ENCODE measurements at regions not wholly inside any gene's neighbourhood (a gene's known extent, or its start where the extent isn't known, plus 50 kb on each side); places are given as distances from the start of the nearest gene placed in this dataset.

GRCh38 chr1:110756506-110756905, 81.8 kb upstream of the KCNA3 start:
- H3K27ac ChIP-seq, result no peak overlapping the region
- POLR2A ChIA-PET (ENCODE audit: low non-redundant PET), result no interaction called here
- no peak for DNase-seq (ENCODE audit: low spot score)
- CTCF ChIA-PET, result no interaction called here
- no peak for TF ChIP-seq CTCF (conservative IDR thresholded peaks at IDR 0.05; ENCODE audit: low read depth)

GRCh38 chr1:110752941-110753725, 78.4 kb upstream of the KCNA3 start:
- TF ChIP-seq CTCF (conservative IDR thresholded peaks at IDR 0.05; ENCODE audit: low read depth), result no peak
- CTCF ChIA-PET, result no interaction called here
- H3K27ac ChIP-seq, result no peak overlapping the region
- POLR2A ChIA-PET (ENCODE audit: low non-redundant PET), result no interaction called here
- no peak for DNase-seq (ENCODE audit: low spot score)

- TF ChIP-seq CTCF (conservative IDR thresholded peaks at IDR 0.05; ENCODE audit: low read depth), result no peak
- POLR2A ChIA-PET (ENCODE audit: low non-redundant PET), result no interaction called here
- H3K27ac ChIP-seq, result no peak overlapping the region
- CTCF ChIA-PET, result interaction anchor here (1.0 kb wide), 1 partner anchor 15 kb away, joined by 3 read pairs; no protein-coding TSS in a partner anchor
- DNase-seq (ENCODE audit: low spot score), result no peak
These were observed 75.8 kb upstream of the KCNA3 start for GRCh38 chr1:110750562-110750961.

GRCh38 chr1:110749960-110750359, 75.2 kb upstream of the KCNA3 start:
- DNase-seq (ENCODE audit: low spot score), result no peak
- ChIA-PET POLR2A (ENCODE audit: low non-redundant PET) (no interaction called here), CTCF (no interaction called here)
- TF ChIP-seq CTCF (conservative IDR thresholded peaks at IDR 0.05; ENCODE audit: low read depth), result no peak
- no peak overlapping the region for H3K27ac ChIP-seq

GRCh38 chr1:110746644-110747259, 72.0 kb upstream of the KCNA3 start:
- POLR2A ChIA-PET (ENCODE audit: low non-redundant PET), result no interaction called here
- CTCF ChIA-PET, result interaction anchor here (1.6 kb wide), 1 partner anchor 37 kb away, joined by 3 read pairs; no protein-coding TSS in a partner anchor
- no peak for TF ChIP-seq CTCF (conservative IDR thresholded peaks at IDR 0.05; ENCODE audit: low read depth)
- peak; percentile 30 for DNase-seq (ENCODE audit: low spot score)
- no peak overlapping the region for H3K27ac ChIP-seq

- no peak for DNase-seq (ENCODE audit: low spot score)
- CTCF ChIA-PET, result no interaction called here
These were observed 68.7 kb upstream of the KCNA3 start for GRCh38 chr1:110743397-110743796.

More at GRCh38 chr1:110743397-110743796, 68.7 kb upstream of the KCNA3 start:
- no peak overlapping the region for H3K27ac ChIP-seq
- no peak for TF ChIP-seq CTCF (conservative IDR thresholded peaks at IDR 0.05; ENCODE audit: low read depth)
- POLR2A ChIA-PET (ENCODE audit: low non-redundant PET), result no interaction called here
